NCI-H1105 (cell line): ENCODE measurements at regions not wholly inside any gene's neighbourhood (a gene's known extent, or its start where the extent isn't known, plus 50 kb on each side); places are given as distances from the start of the nearest gene placed in this dataset.
A peak's percentile ranks its signal among the peaks of the same experiment; 100 is the strongest.

Experiments used
- DNase-seq: peaks from one replicate; lab custom pipeline; 2025; lab: John Stamatoyannopoulos, UW

GRCh38 chr10:85145966-85146365 lies 817.6 kb downstream of the CCSER2 start:
- DNase-seq, result no peak

GRCh38 chr10:85147346-85148250 lies 819.2 kb downstream of the CCSER2 start:
- DNase-seq, result no peak

DNA sequence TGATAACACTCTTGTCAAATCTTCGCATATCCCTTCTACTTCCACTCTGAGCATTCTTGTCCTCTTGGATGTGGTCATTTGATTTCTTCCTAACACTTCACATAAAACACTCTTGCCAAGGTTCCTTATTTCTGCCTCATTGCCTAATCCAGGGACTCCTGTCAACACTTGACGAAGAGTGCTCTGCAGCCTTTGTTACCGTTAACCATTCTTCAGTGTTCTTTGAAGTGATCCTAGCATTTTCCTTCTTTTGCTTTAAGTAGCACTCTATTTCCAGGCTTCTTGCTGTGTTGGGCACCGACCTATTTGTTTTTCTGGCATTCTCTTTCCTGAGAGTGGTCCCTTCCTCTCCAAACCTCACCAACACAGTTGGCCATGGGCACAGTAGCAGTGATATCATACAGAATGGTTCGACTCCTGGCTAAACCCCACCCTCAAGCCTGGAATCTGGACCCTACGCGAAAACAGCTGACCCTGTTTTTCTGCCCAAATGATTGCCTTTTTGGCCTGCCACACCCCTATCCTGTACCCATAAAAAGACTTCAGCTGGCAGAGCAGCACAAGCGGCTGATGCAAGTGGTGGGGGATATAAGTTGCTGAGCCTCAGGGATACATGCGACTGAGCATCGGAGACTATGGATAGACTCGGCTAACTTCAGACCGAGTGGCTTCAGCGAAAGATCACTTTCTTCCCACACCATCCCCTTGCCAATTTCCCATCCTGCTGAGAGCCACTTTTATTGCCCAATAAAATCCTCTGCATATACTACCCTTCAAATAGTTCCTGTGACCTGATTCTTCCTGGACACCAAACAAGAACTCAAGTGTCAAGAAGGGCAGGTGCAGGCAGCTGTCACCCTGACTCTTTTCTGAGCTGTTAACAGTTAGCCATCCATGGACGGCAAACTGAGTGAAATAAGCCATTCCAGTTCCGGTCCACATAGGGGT lies 820.6 kb downstream of the CCSER2 start:
- DNase-seq, result no peak

GRCh38 chr10:85149766-85150165 lies 821.4 kb downstream of the CCSER2 start:
- no peak for DNase-seq

GRCh38 chr10:85151506-85151905 lies 823.1 kb downstream of the CCSER2 start:
- DNase-seq, result no peak

DNA sequence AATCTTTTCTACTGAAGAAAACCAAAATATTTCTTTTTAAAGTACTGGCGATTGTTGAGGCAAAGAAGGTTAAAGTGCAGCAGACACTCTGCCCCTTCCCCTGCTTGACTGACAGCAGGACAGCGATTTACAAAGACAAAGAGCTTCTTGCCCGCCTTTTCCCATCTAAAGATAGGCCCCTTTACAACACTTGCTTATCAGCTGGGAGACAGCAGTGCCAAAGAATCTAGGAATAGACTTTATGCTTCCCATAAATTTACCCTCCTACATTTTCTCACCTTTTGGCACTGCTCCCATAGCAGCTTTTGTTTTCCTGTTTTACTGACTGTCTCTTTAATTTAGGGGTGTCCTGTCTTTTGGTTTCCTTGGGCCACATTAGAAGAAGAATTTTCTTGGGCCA lies 824.1 kb downstream of the CCSER2 start:
- DNase-seq, result no peak

DNA sequence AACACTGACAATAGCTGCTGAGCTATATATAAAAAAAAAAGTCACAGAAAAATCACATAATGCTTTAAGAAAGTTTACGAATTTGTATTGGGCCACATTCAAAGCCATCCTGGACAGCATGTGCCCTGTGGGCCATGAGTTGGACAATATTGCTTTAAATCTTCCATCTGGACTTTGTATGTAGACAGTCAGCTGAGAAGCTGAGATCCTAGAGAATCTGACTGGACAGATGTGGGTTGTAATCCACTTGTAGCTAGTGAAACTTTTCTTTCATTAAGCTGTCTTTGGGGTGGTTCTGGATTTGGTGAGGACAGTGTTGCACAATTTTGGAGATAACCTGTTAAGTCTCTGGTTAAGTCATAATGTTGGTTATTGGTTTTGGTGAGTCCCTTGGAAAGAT lies 824.5 kb downstream of the CCSER2 start:
- no peak for DNase-seq

DNA sequence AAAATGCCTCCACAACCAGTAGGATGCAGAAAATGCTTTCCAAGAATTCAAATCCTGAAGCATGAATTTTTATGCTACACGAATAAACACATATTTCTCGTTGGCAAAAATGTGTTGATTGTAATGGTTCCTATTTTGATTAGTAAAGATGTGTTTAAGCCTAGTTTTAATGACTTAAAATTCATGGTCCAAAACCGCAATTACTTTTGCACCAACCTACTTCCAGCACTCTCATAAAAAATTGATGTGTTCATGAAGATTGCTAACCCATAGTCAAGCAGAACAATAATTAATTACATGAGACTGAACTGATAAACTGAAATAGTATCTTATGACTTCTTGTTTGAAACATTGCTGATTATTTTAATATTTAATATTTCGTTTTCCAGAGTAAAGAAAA lies 828.8 kb downstream of the CCSER2 start:
- no peak for DNase-seq

- no peak for DNase-seq
Measured at GRCh38 chr10:85168243-85168642, 839.9 kb downstream of the CCSER2 start.

DNA sequence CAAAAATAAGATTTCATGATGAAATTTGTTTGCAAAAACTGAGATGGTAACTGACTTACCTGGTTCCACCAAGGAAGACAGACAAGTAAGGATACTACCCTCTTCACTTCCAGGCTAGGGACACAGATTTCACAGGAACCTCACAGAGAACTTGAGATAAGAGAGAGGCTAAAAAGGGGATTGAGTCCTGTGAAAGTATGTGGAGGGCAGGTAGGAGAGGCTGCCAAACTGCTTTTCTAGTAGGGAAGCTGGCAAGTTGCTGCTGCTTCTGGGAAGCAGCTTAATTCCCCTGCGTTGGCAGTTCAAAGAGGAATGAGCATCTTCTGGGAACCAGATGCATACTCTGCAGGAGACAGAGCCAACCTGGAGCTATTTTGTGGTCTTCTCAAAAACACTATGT lies 841.6 kb downstream of the CCSER2 start:
- DNase-seq, result no peak

DNA sequence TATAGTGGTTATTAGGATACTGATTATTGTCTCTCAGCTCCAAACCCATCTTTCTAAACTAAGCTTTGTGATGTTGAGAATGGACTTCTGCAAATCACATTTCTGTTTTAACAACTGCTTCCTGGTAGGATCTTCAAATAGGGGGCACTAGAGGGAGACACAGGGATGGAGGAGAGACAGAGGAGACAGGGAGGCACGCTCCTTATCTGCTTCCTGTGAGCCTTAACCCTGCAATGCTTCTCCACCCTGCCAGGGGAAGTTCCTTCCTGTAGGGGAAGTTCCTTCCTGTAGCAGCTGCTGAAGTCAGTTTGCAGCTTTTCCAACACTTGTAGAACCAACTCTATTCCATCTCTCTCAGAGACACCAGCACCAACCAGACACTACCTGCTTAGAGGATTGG lies 847.2 kb downstream of the CCSER2 start:
- no peak for DNase-seq

DNA sequence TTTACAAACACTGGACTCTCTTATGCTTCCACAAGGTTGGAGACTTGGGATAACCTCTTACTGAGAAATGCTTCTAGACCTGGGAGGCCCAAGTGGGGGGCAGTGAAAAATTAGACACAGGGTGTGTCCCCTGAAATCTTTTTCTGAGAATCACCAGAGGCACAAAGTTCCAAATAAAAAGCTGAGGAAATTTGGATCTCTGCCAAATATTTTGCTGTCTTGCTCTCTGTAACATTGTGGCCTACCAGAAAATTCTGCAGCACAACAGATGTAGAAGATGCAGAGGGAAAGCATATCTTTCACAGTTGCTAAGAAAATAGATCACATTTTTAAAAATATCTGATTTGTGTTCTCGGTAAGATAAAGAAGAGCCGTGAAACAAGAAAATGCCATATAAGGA lies 849.4 kb downstream of the CCSER2 start:
- DNase-seq, result no peak

DNA sequence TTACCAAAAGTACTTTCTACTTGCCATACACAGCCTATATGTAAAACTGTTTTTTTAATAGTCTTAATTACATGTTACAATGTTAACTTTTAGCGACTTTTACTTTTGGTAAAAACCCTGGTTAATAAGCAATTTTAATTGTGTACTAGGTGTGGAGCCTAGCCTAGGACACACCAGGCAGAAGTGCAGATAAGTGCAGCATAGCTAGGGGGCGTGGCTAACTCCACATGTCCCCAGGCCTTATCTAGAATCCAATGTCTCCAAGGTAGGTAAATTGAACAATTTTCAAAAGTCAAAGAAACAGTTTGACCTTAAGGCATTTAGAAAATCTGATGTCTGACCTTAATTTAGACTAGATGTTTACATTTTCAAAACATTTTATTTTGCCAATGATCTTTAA lies 858.7 kb downstream of the CCSER2 start:
- DNase-seq, result no peak

DNA sequence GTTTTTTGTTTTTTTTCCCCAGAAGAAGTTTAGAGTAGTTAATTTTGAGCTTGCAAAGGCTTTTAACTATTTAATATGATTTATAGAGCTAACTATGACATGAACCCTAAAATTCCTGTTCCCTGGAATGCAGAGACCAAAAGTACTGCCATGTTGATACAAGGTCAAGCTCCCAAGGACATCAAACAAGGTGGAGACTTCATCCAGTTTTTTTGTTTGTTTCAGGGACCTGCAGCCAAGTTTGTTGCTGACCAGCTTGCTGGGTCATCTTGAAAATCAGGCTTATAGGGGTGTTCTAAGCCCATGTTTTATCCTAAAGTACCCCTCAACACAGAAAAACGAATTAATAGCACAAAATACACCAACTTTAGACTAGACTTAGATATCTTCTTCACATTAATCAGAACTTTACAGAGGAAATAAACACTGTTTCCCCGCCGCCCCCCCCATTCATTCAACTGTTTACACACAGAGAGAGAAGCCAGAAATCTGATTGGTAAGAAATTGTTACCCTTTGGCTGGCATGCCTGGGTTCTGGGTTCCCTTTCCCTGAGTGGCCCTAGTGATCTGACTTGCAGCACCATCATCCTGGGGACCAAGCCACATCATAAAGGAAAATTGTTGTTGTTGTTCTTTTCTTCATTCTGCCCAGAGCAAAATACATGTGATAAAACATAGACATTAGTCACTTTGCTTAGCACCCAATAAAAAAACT lies 860.5 kb downstream of the CCSER2 start:
- DNase-seq, result no peak

- DNase-seq, result no peak
Measured at GRCh38 chr10:85193796-85194195, 865.4 kb downstream of the CCSER2 start.

GRCh38 chr10:85194706-85195105 lies 866.3 kb downstream of the CCSER2 start:
- no peak for DNase-seq

GRCh38 chr10:85195596-85195995 lies 867.2 kb downstream of the CCSER2 start:
- no peak for DNase-seq

DNA sequence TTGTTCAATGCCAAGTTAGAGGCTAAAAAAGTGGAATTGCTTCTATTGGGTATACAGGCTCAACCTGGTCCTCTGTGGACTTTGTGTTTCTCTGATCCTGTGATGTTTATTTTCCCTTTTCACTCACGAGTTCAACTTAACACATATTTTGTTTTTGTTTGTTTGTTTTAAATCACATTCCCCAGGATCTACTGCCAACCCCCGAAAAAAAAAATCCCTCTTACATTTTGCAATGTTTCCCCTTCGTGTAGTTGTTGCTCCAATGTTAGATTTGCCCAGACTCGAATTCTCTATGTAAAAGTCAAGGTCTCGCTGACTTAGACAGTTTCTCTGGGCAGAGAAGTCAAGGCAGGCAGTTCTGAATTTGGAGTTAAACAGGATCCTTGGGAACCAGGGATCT lies 876.4 kb downstream of the CCSER2 start:
- DNase-seq, result no peak

- peak; percentile 20 for DNase-seq
Measured at GRCh38 chr10:85212526-85212925, 884.1 kb downstream of the CCSER2 start.

GRCh38 chr10:85213493-85213892 lies 885.1 kb downstream of the CCSER2 start:
- no peak for DNase-seq

GRCh38 chr10:85222300-85222699 lies 893.9 kb downstream of the CCSER2 start:
- no peak for DNase-seq

DNA sequence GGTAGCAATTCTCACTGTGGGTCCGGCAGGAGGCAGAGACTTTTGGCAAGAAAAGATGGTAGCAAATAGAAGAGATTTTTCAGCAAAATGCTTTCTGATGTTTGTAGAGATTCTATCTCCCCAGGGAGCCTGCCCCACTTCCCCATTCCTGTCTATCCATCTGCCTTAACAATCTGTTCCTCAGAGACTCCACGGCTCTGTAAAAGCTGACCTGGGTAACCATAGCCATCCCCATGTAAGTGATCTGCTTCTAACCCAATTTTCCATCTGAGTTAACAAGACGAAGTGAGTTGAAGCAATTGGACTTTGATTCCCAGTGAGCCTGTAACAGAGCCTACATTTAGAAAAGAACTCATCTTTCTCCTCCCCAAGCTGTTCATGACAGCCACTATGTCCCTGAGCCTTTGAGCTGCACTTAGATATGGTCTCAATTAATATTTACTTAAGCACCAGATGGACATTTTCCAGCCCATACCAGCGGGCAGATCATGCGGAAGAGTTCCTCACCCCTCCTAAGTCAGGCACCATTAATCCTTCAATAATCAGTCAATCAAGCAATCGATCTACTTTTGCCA lies 896.1 kb downstream of the CCSER2 start:
- no peak for DNase-seq
